Stimulated activated CD4-positive, alpha-beta T cell treated with anti-CD3 and anti-CD28 coated beads, Interleukin-12 subunit alpha, Interleukin-12 subunit beta, amount 100 ng/mL, for 24 hours (primary cell): ENCODE measurements at regions not wholly inside any gene's neighbourhood (a gene's known extent, or its start where the extent isn't known, plus 50 kb on each side); places are given as distances from the start of the nearest gene placed in this dataset.

Experiments used
- DNase-seq, 2 experiments: peaks; one replicate each; pipeline ENCODE4 v3.0.0-alpha.2; 2020; ENCODE audit warnings: low read depth in 2 of 2

DNA sequence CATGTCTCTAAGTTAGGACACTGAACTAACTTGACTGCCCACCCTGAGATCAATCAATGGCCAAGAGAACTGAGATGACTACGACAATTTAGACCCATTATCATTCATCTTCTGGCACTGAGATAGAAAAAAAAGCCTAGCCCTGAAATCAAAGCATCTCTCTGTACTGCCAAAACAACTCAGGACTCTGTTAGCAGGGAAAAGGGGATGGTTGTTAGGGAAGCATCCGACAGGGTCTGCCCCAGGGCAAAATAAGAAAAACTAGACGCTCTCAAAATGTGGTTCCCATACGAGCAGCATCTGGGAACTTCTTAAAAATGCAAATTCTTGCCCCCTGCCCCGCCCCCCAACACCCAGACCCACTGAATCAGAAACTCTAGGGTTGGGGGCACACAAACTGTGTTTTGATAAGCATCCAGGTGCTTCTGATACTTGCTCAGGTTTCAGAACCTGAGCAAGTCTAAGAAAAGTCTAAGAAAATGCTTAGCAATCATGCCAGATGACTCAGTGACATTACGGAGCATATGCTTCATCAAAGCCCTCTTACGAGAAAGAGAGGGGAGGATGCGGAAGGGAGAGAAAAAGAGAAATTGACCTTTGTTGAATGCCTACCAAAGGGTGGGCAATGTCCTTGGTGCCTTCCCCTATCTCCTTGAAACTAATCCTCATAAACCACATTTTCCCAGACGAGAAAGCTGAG lies 172.8 kb upstream of the HES1 start:
- peak in 1 of 2 experiments; percentile 2 for DNase-seq

DNA sequence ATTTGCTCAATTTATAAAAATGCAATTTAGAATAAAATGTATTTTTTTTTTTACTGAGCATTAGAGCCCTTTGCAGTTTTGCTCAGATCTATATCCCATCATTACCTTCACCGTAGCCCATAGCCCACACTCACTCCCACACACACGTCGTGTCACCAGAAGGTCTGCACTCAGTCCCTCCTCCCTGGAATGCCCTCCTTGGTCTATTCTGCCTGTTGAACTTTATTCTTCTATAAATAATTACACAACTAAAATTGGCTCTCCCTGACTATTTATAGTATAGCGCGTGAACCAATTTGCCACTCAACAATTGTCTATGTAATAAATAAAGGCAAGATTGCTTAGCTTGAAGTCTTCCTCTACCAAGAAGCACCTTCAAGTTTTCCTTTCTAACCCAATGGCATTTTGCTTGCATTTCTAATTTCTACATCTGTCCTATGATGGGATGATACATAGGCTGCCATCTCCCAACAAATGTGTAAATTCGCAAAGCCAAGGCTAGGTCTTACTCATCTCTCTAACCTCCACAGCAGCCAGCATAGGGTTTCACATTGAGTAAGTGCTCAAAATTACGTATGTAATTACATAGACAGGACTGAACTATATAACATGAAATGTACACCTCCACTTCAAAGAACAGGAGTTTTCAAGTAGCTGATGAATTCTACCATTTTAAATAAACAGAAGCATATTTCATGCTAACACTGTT lies 172.0 kb upstream of the HES1 start:
- DNase-seq = no peak

DNA sequence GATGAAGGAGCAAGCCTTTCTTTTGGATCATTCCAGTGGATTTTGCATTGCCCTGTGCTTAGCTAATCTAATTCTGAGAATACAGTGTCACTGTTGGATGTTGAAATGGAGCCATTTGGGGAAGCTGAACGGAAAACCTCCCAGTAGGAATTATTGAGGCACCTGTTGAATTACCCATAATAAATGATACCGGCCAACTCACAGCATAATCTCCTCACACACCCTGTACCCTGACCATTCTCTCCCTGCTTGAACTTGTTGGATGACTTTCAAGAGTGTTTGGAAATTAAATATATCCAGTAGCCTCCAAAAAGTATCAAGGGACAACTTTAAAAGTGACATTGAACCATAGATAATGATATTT lies 171.4 kb upstream of the HES1 start:
- no peak for DNase-seq

DNA sequence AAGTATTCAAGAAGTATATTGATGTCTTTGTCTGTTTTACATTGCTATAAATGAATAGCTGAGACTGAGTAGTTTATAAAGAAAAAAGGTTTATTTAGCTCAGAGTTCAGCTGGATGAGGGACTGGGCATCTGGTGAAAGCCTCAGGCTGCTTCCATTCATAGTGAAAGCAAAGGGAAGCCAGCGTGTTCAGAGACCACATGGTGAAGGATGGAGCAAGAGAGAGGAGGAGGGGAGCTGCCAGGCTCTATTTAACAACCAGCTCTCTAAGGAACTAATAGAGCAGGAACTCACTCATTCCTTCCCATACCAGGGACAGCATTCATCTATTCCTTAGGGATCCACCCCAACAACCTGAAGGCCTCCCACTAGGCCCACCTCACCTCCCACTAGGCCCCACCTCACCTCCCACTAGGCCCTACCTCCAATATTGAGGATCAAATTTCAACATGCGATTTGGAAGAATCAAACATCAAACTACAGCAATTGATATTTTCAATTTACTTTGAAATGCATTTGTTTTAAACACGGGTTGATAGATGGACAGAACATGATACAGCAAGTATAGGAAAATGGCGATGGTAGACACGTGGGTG lies 167.5 kb upstream of the HES1 start:
- no peak for DNase-seq

DNA sequence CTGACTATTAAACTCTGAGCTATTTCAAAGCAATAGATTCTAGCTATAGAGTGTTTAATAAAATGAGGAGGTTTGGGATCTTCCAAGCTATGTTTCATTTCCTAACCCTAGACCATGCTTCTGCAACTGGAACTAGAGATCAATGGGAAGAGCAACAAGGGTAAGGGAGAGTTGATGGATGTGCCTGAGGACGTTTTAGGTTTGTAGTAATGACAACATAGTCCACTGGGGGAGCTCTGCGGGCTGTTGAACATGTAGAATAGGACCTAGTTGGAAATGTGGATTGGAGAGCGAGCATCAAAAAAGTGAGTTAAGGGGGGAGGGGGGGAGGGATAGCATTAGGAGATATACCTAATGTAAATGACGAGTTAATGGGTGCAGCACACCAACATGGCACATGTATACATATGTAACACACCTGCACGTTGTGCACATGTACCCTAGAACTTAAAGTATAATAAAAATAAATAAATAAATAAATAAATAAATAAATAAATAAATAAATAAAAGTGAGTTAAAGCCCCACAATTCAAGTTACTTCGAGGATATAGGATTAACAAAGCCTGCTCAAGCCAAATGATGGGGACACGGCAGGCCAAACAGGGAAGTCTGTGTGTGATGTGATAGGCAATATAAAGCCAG lies 165.7 kb upstream of the HES1 start:
- DNase-seq = peak in 1 of 2 experiments; percentile 22

DNA sequence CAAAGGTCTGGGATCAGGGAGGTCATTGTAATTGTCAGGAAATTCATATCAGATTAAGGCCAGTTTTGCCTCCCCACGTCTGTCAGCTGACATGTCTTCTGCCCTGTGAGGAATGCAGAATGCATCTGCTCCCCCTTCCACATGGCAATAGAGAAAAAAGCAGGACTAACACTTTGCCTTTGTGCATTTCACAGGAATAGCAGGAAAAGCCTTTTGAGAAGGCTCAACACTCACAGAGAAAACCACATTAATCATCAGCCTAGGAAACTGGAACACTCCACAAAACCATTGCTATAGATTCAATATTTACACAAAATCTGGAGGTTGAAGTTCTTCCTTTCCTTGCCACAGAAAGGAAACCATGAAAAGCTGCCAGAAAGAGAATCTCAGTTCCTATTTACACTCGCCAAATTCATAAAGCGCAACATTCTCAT lies 165.2 kb upstream of the HES1 start:
- DNase-seq = no peak

DNA sequence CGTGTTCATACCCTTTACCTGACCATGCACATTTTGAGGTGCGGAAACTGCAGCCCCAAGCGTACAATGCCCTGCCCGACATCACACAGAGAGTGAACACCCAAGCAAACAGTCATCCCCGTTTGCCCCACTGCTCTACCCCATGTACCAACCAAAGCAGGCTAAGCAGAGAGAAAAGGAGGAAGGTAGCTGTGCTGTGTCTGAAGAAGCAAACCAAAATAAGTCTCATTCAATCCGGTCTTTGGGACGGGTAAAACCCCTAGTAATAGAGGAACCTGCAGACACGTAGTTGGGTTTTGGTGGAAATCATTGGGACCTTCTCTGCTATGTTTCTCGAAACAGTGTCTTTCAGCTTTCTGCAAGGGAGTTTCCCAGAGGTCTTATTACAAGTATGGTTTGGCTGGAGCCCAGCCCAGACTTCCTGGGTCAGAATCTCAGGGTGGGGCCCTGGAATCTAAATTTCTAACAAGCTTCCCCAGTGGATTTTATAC lies 164.6 kb upstream of the HES1 start:
- DNase-seq = no peak

DNA sequence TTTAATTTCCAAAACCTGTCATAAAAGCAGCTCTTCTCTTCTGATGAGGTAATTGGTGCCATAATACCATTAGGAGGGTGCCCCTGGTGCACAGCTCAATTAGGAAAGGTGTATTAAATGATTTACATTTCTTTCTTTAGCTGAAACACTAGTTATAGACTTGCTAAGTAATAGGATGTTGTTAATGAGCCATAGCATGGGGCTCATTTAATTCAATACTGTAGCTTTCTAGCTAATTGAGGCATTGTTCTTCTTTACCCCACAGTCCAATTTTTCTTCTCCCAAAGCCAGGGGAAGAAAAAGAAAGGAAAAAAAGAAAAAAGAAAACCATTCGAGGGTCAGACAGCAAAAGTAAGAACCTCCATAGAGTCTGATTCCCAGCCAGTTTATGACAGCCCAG lies 164.0 kb upstream of the HES1 start:
- no peak for DNase-seq

DNA sequence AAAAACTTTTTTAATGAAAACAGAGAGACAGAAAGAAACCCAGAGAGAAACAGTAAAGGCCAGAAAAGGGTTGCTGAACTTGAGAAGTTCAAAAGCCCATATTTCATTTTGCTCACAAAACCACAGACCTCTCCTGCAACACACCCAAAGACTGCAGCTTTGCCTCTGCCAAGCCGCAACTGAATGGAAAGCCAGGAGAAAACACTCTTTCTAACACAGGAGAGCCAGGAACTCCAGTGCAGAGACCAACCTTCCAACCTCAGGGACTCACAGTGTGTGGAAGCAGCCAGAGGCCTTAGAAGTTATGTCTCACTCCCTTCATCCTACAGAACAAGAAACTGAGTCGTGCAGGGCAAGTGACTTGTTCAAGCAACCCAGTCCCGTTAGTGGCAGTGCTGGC lies 163.1 kb upstream of the HES1 start:
- DNase-seq = no peak

DNA sequence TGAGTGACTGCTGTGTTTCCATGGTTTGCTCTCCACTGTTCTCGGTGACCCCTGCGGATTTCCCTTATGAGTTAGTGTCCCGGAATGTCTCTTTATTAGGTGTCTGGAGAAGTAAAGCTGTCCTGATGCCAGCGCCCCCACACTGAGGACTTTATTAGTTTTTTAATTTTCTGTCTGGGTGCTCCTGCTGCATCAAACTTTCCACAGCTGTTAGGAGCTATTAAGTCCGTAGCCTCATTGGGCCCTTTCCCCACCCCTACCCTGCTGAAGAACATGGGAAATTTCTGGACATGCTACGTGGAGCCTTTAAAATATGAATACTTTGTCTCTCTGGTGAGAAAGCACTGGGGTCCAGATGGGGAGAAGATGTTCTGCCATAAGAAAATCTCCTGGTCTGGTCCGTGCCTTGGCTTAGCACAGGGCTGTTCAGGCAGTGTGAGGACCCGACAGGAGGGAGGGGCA lies 161.7 kb upstream of the HES1 start:
- no peak for DNase-seq

DNA sequence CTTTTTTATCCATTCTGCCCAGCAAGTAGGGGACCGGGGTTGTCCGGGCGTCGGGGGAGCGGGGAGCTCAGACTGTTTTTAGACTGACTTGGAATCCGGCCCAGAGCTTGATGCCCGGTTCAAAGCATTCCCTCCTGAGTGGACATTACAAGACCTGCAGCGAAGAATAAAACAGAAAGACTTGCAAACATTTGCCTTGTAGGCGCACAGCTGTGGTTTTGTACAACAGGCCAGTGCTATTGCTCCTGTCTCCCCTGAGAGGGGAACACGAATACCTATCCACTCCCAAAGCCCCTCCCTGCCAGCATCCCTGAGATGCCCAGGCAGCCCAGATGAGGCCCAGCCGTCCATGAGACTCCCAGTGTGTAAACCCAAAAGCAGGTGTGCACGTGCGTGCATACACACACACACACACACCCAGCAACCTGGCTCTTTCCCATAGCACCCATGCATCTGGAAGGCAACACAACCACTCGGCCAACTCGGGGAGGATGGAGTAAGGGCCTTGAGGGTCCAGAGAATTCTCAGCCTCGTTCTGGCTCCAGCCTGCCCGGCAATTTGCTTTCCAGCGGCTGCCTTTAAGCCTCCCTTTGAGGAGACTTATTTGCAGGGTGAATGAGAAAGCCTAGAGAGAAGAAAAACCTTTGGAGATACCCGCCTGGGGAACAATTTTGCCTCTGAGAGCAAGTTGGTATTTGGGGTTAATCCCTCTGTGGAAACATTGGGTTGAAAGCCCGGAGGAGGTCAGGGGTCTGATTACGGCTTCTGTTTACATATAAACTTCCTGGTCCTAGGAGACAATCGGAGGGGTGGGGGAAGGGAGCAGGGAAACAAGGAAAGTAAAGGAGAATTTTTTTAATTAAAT lies 161.0 kb upstream of the HES1 start:
- no peak for DNase-seq

DNA sequence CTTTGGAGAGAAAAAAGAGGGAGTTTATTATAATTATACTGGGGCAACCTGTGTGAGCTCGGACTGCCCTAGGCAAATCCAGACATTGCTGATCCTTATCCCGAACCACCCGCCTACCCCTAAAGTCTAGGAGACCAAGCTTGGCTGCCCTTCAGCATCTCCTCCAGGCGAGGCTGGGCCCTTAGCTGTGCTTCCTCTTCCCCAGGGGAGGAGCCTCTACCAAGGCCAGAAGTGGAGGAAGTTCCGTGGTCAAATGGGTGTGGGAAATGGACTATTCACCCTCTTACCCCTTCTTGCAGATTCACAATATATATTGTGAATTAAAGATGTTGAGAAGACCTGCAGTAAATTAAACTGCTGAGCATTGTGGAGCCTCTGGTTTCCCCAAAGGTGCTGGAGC lies 158.3 kb upstream of the HES1 start:
- DNase-seq = no peak

DNA sequence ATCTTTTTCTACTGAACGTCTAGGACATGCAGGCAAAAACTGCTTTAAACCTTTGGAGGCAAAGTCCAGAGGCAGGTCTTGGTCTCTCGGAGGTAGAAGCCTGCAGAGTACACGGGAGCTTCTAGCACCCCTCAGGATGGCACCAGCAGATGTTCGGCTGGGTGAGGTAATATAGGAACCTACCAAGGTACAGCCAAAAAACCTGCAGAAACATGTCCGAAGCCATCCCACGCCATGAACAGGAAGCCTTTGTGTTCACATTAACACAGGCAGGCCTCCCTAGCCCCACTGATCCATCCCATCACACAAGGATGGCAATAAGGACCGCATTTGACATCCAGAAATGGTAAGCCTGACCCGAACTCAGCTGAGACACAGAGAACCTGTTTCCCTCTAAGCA lies 157.9 kb upstream of the HES1 start:
- DNase-seq = no peak

DNA sequence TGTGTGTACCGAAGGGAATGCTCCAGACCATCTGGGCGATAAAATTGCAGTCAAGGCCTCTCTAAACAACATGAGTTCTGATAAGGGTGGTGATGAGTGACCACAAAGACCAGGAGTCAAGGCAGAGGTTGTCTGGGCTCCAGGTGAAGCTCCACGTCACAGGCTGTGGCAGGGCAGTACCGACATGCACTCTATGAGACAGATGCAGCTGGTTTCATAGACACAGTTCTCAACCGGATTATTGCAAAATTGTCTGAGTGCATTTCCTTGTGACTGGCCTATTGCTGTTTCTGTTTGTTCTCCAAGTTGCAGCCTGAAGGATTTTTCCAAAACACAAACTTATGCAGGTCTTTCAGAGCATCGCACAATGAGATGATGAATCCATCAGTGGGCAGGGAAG lies 157.5 kb upstream of the HES1 start:
- no peak for DNase-seq

DNA sequence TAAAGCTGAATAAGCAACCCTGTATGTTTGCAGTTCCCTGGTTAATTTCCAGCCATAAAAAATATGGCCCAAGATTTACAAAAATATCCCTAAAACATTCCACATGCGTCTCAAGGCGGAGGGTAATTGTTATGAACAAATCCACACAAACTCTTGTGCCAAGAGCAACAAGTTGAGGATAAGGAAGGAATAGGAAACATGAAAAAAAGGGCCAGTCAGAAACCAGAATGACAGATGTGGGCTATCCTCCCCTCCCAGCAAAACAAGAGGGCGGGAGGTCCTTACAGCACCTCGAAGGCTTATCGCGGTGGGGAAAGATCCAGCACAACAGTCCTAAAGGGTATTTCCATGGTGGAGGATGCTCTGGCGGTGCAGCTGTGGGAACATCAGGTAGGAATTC lies 155.6 kb upstream of the HES1 start:
- DNase-seq = no peak

DNA sequence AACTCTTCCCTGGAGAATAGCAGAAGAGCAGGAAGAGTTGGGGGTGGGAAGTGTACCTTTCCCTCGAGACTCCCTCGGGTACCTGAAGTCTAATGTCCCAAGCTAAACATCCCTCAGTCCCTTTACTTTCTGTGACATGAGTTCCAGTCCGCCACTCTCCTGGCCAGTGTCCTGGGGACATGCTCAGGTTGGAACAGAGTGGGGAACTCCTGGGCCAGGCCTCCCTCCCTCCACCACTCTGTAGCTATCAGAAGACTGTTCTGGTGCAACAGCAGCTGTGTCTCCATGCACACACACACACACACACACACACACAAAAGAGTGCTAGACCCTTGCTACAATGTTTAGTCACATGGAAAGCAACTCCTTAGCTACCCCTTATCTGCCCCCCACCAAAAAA lies 155.0 kb upstream of the HES1 start:
- DNase-seq = no peak

DNA sequence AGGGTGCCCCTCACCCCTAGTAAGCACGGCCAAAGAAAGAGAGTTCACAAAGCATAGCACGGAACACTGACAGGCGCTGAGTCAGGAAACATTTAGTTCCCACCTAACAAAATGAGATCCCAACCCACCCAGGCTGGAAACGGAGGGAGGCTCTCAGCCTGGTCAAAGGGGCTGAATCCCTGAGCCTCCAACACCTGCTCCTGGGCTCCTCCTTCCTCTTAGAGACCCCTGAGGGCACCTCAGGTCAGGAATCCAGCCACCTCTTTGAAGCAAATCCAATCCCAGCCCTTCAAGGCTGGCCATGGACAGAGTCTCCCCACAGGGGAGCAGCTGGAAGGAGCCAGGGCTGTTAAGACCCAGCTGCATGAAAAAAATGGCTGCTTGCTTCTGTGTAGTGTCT lies 154.4 kb upstream of the HES1 start:
- DNase-seq = no peak

DNA sequence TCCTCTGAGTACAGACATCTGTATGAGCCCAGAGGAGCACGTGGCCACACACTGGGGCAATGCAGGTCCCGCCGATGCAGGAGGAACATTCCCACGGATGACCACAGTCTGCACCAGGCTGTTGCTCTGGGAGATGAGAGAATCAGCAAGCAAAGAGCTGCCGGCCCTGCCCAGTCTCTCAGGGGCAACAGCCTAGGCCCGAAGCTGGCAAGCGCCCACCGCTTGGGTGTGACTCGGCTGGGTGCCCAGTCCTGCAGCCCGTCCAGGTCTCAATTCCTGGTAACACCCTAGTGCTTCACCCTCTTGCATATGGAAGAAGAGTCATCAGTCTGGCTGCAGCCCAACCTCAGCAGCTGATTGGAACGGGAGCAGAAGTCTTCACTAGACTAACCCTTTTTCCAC lies 153.7 kb upstream of the HES1 start:
- no peak for DNase-seq

DNA sequence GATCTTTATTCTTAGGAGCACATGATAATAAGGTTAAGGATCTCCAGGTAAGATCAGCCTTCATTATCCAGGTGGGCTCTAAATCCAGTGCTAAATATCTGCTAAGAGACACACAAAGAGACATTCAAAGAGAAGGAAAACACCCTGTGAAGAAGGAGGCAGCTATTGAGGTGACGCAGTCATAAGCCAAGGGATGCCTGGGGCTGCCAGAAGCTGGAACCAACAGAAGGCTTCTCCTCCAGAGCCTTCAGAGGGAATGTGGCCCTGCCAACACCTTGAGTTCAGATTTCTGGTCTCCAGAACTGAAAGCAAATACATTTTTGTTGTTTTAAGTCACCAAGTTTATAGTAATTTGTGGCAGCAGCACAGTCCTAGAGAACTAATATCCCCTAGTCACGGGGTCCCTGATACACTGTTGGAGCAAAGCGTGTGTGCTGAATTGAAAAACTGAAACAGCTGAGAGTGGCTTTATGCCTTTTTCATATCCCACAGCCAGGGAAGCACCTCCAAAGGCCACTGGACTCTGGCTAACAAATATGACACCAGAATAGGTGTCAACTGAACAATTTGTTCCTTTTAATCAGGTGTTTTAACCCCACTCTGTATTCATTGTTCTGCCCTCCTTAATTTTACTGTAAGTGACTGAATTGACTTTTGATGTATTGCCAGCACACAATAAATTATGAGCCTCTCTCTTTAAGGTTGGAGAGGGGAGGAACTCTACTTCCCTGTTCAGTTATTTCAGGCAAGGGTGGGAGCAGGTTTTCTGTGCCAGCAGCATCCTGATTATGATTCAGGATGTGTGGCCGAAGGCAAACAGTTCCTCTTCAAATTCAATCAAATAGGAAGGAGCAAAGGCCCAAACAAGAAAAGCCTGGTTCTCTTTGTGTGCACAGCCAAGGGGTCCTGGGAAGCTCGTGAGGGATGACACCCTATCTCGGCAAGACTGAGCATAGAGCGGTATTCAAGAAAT lies 151.8 kb upstream of the HES1 start:
- no peak for DNase-seq

DNA sequence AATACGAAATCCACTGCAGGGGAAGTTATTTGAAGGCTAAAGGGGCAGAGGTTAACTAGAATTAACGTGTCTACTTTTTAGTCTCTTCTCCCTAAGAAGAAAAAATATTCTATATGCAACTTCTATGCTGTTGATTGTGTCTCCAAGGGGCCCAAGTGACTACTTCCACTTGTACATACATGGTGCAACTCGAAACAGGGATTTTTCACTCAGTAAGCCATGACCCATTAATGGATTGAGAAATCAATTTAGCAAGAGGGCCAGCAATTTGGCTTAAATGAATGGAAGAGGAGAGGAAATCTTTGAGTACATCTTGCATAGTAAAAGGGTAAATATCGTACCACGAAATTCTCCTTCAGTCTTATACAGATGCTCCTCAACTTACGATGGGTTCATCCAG lies 151.1 kb upstream of the HES1 start:
- DNase-seq = no peak
